SK-N-MC (cell line): ENCODE measurements at regions not wholly inside any gene's neighbourhood (a gene's known extent, or its start where the extent isn't known, plus 50 kb on each side); places are given as distances from the start of the nearest gene placed in this dataset.

Experiments
- DNase-seq: peaks from one replicate; pipeline ENCODE4 v3.0.0-alpha.2; 2011; ENCODE audit warnings: low read depth, low spot score
- H3K27ac ChIP-seq: fragments of 200-600 bp; sonication (generic); 2 replicates; pipeline ENCODE4 v1.5.1; 2016; ENCODE audit warnings: mixed run types
- H3K36me3 ChIP-seq: fragments of 200-600 bp; sonication (generic); 2 replicates; pipeline ENCODE4 v1.6.1; 2017; ENCODE audit warnings: antibody characterized with exemption, low read length, mixed read lengths; ENCODE audit not compliant: insufficient read depth
- H3K4me3 ChIP-seq: fragments of 200-600 bp; sonication (generic); 2 replicates; pipeline ENCODE4 v1.5.1; 2016
- H3K9ac ChIP-seq: fragments of 200-600 bp; sonication (generic); 2 replicates; pipeline ENCODE4 v1.8.0; 2017; ENCODE audit warnings: mixed run types, mixed read lengths; ENCODE audit not compliant: insufficient read length
- H3K9me3 ChIP-seq: fragments of 200-600 bp; sonication (generic); 2 replicates; pipeline ENCODE4 v1.6.1; 2017; ENCODE audit warnings: low read depth, mild to moderate bottlenecking, antibody characterized with exemption, low read length, moderate library complexity, mixed read lengths
- EZH2 ChIP-seq: fragments of 200-600 bp; sonication (generic); IDR thresholded peaks from one replicate; pipeline ENCODE4 v1.6.1; 2017; ENCODE audit warnings: antibody characterized with exemption
- FOXP2 ChIP-seq: optimal IDR thresholded peaks from 2 replicates; pipeline ENCODE3; 2011; ENCODE audit warnings: mild to moderate bottlenecking, moderate library complexity; ENCODE audit not compliant: insufficient read depth; ENCODE audit errors: extremely low read length, control extremely low read depth
- POLR2AphosphoS5 ChIP-seq: IDR thresholded peaks from 2 replicates; pipeline ENCODE4 v1.6.1; 2012; ENCODE audit warnings: mild to moderate bottlenecking, low read depth, low read length, borderline replicate concordance

DNA sequence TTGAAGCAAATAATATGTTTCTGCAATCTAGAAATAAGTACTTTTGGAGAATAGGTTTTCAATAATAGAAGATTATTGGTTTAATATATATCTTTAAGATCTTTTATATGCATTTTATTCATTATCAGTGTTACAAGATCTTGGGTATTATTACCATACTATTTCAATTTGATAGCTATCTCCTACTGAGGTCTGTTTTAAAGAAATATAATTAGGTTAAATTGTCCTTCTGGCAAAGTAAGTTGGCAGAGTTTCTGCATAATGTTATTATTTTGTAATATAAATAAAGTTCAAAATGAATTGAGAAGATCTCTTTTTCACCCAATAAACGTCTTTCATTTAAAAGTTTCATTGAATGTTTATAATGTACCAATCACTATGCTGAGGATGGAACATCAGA lies 443.7 kb downstream of the FAT4 start:
- Histone ChIP-seq H3K9me3 (no peaks in the 10 kb centered on the region), H3K36me3 (no peaks in the 10 kb centered on the region), H3K9ac (no peak overlapping the region), H3K4me3 (no peak overlapping the region), H3K27ac (no peak overlapping the region)
- no peak for TF ChIP-seq FOXP2
- no peak for TF ChIP-seq EZH2
- no peak for DNase-seq

DNA sequence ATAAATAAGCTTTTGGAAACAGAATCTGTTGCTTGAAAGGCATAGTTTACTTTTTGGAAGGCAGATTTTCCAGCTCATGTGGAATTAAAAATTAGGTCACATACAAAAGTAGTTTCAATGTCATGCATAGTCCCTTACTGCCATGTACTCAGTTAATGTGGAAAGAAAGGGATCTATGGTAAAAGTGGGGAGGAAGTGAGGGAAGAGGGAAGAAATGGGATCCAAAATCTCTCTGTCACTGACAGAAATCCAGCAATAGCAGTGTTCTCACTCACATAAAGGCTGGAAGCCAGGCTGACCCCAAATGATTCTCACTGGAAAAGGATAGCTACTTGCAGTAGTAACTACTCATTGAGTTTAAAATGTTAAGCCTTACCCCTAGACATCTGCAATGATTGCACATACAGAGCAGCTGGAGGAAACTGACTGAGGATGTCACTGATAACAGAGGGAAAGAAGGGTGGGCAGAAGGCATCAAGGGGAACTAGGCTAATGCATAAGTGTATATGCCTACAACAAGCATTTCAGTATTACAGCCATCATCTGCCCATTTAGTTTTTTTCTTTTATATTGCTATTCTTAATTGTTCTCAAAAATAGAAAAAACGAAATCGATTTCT lies 445.6 kb downstream of the FAT4 start:
- no peak overlapping the region for H3K4me3 ChIP-seq
- TF ChIP-seq POLR2AphosphoS5 (no peak), EZH2 (no peak), FOXP2 (no peak)
- H3K9me3 ChIP-seq = no peaks in the 10 kb centered on the region
- no peak overlapping the region for H3K9ac ChIP-seq
- H3K36me3 ChIP-seq = no peaks in the 10 kb centered on the region
- no peak overlapping the region for H3K27ac ChIP-seq
- no peak for DNase-seq

DNA sequence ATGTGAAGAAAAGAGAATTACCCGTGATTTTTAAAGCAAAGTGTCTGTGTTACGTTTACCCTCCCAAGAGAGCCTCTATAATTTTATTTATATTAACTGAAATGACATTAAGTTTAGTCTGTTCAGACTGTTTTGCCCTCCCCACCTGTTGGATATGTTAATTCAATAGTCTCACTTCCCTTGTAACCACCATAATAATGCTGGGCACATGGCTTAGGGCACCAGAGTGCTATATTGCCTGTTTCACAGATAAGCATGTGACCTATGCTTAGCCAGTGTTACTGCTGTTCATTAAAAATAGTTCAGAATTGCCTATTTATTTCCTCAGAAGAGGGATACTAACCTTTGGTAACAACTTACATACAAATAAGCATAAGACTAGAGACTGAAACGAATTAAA lies 446.2 kb downstream of the FAT4 start:
- no peak overlapping the region for H3K4me3 ChIP-seq
- H3K9me3 ChIP-seq = no peaks in the 10 kb centered on the region
- H3K27ac ChIP-seq = peak overlapping the region; percentile 33; the same call in 1 of the 2 replicates
- H3K36me3 ChIP-seq = no peaks in the 10 kb centered on the region
- no peak for TF ChIP-seq EZH2
- no peak for TF ChIP-seq FOXP2
- TF ChIP-seq POLR2AphosphoS5 = no peak
- DNase-seq = no peak
- H3K9ac ChIP-seq = no peak overlapping the region

DNA sequence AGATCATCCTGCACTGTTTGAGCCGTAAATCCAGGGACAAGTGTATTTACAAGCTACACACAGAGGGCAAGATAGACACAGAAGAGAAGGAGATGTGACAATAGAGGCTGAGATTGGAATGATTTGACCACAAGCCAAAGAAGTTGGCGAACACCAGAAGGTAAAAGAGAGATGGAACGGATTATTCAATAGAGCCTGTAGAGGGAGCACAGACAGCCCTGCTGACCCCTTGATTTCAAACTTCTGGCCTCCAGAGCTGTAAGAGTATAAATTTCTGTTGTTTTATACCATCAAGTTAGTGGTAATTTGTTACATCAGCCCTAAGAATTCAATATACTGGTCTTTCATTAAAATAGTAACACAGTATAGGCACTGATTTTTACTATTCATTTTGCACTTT lies 447.8 kb downstream of the FAT4 start:
- DNase-seq = no peak
- H3K27ac ChIP-seq = no peak overlapping the region
- H3K9ac ChIP-seq = no peak overlapping the region

DNA sequence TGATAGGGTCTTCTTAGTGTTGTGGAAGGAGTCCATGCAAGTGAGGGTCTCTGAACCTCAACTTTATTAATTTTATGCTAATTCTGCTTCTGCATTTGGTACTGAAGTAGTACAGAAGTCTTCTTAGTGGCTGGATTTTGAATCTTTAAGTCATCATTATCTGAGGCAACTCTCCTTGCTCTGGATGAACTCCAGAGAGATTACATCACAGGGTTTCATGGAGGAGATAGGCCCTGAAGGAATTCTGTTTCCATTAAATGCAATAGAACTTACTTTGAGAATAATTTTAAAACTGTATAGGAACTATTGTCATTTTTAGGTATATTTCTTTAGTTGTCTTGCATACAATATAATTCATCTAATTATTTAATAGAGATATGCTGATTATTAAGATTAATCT lies 451.2 kb downstream of the FAT4 start:
- H3K9me3 ChIP-seq = no peaks in the 10 kb centered on the region
- TF ChIP-seq FOXP2 (no peak), EZH2 (no peak), POLR2AphosphoS5 (no peak)
- DNase-seq = no peak

More for the DNA sequence above, 447.8 kb downstream of the FAT4 start:
- TF ChIP-seq EZH2 = no peak
- TF ChIP-seq POLR2AphosphoS5 = no peak
- TF ChIP-seq FOXP2 = no peak
- no peaks in the 10 kb centered on the region for H3K9me3 ChIP-seq
- no peaks in the 10 kb centered on the region for H3K36me3 ChIP-seq
- no peak overlapping the region for H3K4me3 ChIP-seq

DNA sequence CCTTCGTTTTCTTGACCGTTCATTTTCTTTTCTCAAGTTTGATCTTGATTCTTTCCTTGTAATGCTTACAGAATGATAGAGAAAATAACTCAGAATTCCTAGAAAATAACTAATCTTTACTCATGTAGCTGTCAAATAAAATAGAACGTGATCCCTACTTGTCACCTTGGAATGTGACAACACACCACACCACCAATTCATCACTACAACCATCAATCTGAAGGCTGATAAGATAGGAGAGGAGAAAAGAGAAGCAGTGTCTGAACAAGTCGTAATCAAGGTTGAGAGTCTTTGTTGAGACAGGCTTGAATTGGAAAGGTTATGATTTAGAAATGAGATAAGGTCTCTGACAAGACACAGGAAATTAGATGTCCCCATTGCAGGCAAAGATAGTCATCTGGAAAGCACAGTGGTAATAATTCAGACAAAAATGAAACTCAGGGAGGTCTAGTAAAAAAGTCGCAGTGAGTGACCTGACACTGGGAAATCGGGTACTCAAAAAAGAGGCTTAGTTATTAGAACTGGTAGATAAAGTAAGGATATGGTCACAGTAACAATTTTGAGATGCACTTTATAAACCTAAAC lies 456.2 kb downstream of the FAT4 start:
- H3K9me3 ChIP-seq = no peaks in the 10 kb centered on the region; the same call in 1 of the 2 replicates
- H3K36me3 ChIP-seq = no peaks in the 10 kb centered on the region
- DNase-seq = no peak
- TF ChIP-seq EZH2 (no peak), POLR2AphosphoS5 (no peak), FOXP2 (no peak)
- no peak overlapping the region for H3K4me3 ChIP-seq
- no peak overlapping the region for H3K9ac ChIP-seq
- no peak overlapping the region for H3K27ac ChIP-seq

More for the DNA sequence above, 451.2 kb downstream of the FAT4 start:
- Histone ChIP-seq H3K4me3 (no peak overlapping the region), H3K9ac (no peak overlapping the region), H3K36me3 (no peaks in the 10 kb centered on the region), H3K27ac (no peak overlapping the region)

DNA sequence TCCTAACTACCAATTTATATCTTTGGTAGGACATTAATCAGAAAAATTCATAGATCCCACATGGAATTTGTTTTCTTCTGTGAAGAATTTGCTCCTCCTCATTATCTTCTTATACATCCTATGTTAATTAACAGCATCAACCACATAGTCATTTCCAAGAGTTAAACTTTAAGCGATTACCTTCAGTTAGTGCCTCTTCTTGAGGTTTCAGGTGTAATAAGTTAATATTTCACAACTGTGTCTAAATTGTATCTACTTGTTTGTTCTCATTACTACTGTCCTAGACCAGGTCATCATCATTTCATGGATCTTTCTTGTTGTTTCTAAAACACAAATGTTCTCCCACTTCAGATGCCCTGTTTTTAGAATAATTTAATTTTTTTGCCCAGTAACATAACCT lies 457.9 kb downstream of the FAT4 start:
- DNase-seq = no peak
- Histone ChIP-seq H3K36me3 (no peaks in the 10 kb centered on the region), H3K4me3 (no peak overlapping the region), H3K9ac (no peak overlapping the region), H3K27ac (no peak overlapping the region), H3K9me3 (no peaks in the 10 kb centered on the region; the same call in 1 of the 2 replicates)
- TF ChIP-seq EZH2 = no peak
- TF ChIP-seq POLR2AphosphoS5 = no peak
- TF ChIP-seq FOXP2 = no peak

DNA sequence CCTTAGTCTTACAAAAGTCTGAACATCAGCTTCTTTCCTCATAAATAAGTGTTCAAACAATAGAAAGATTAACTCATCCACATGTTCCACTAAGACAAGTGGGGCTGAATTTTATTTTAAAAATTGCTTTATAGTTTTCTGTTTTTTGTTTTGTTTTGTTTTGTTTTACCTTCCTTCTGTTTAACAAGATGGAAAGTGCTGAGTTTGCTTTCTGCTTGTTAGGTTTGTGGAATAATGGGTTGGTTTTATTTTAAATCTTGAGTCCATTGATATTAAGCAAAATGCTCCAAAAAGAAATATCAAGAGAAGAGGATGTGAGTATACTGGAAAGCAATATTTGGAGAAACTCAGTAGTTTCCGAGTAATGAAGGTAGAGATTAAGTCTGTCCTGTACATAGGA lies 458.7 kb downstream of the FAT4 start:
- H3K36me3 ChIP-seq = no peaks in the 10 kb centered on the region
- no peak overlapping the region for H3K4me3 ChIP-seq

DNA sequence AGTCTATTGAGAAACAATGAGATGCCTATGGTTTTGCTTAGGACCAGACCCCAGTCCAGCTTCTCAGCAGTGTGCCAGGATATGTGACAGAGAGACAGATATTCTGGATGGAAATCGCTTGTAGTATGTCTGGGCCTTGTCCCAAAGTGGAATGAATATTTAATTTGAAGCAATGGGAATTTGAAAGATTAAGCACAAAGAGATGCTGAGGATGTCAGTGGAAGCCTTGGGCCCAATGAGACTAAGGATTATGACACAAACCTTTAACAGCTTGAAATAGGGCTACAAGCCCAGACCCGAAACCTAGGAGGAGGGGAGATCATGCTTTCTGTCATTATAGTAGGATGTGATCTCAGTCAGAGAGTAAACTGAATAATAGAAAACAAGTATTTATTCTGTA lies 459.2 kb downstream of the FAT4 start:
- Histone ChIP-seq H3K27ac (no peak overlapping the region), H3K9ac (no peak overlapping the region), H3K4me3 (no peak overlapping the region), H3K36me3 (no peaks in the 10 kb centered on the region), H3K9me3 (no peaks in the 10 kb centered on the region; the same call in 1 of the 2 replicates)
- TF ChIP-seq FOXP2 (no peak), EZH2 (no peak), POLR2AphosphoS5 (no peak)
- DNase-seq = no peak

More for the DNA sequence above, 458.7 kb downstream of the FAT4 start:
- H3K27ac ChIP-seq = no peak overlapping the region
- no peak for DNase-seq
- no peaks in the 10 kb centered on the region; the same call in 1 of the 2 replicates for H3K9me3 ChIP-seq
- TF ChIP-seq EZH2 (no peak), POLR2AphosphoS5 (no peak), FOXP2 (no peak)
- H3K9ac ChIP-seq = no peak overlapping the region

DNA sequence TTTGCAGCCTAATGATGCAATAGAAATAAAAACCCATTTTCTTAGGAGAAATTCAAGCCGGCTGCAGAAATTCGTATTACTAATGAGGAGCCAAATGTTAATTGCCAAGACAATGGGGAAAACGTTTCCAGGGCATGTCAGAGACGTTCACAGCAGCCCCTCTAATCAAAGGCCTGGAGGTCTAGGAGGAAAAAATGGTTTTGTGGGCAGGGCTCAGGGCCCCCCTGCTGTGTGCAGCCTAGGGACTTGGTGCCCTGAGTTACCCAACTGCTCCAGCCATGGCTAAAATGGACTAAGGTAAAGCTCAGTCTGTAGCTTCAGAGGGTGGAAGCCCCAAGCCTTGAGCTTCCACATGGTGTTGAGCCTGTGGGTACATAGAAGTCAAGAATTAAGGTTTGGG lies 461.4 kb downstream of the FAT4 start:
- no peak for DNase-seq
- H3K9ac ChIP-seq = no peak overlapping the region
- H3K9me3 ChIP-seq = no peaks in the 10 kb centered on the region; the same call in 1 of the 2 replicates
- no peak overlapping the region for H3K4me3 ChIP-seq
- H3K27ac ChIP-seq = no peak overlapping the region
- TF ChIP-seq EZH2 (no peak), POLR2AphosphoS5 (no peak), FOXP2 (no peak)
- H3K36me3 ChIP-seq = no peaks in the 10 kb centered on the region
